ENCODE measurements at regions not wholly inside any gene's neighbourhood (a gene's known extent, or its start where the extent isn't known, plus 50 kb on each side); places are given as distances from the start of the nearest gene placed in this dataset.
"Not testable (repeated sequence)": the region's sequence is repeated elsewhere in the genome, so short reads cannot be mapped to it uniquely, and the experiment has no call there.

DNA sequence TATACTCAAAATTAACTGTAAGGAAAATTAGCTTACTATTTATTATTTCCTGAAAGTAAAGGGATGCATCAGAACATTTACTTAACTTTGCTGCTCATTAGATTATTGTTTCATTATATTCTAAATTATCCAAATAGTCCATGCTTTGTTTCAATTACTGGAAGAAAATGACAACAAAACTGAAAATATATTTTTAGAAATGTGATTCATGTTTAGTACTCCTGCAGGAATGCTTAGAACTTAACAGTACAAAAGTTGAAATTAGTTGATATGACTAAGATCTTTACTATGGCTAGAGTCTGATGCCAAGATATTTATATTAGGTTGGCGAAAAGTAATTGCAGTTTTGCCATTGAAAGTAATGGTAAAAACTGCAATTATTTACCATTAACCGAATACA lies 660.5 kb upstream of the PABPC4L start:
- no peak for DNase-seq (ENCODE audit: low read depth)
- in situ Hi-C loops (cut with HindIII; ENCODE audit: low sequenced_read_pairs), result no loop called here
- TF ChIP-seq, protein P1, sequence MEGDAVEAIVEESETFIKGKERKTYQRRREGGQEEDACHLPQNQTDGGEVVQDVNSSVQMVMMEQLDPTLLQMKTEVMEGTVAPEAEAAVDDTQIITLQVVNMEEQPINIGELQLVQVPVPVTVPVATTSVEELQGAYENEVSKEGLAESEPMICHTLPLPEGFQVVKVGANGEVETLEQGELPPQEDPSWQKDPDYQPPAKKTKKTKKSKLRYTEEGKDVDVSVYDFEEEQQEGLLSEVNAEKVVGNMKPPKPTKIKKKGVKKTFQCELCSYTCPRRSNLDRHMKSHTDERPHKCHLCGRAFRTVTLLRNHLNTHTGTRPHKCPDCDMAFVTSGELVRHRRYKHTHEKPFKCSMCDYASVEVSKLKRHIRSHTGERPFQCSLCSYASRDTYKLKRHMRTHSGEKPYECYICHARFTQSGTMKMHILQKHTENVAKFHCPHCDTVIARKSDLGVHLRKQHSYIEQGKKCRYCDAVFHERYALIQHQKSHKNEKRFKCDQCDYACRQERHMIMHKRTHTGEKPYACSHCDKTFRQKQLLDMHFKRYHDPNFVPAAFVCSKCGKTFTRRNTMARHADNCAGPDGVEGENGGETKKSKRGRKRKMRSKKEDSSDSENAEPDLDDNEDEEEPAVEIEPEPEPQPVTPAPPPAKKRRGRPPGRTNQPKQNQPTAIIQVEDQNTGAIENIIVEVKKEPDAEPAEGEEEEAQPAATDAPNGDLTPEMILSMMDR (IDR thresholded peaks at IDR 0.05; ENCODE audit: low read depth, low read length, missing control alignments), result no peak
- no peak overlapping the region for H3K4me3 ChIP-seq (ENCODE audit: low read depth, low read length)

GRCh38 chr4:134848681-134849080 lies 647.1 kb upstream of the PABPC4L start:
- TF ChIP-seq, protein P1 (IDR thresholded peaks at IDR 0.05; ENCODE audit: low read depth, low read length, missing control alignments), result no peak
- no peak for DNase-seq (ENCODE audit: low read depth)
- H3K4me3 ChIP-seq (ENCODE audit: low read depth, low read length), result no peak overlapping the region
- in situ Hi-C loops (cut with HindIII; ENCODE audit: low sequenced_read_pairs), result no loop called here

DNA sequence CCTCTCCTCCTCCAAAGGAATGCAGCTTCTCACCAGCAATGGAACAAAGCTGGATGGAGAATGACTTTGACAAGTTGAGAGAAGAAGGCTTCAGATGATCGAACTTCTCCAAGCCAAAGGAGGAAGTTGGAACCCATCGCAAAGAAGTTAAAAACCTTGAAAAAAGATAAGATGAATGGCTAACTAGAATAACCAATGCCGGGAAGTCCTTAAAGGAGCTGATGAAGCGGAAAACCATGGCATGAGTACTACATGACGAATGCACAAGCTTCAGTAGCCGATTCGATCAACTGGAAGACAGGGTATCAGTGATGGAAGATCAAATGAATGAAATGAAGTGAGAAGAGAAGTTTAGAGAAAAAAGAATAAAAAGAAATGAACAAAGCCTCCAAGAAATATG lies 629.2 kb upstream of the PABPC4L start:
- H3K4me3 ChIP-seq (ENCODE audit: low read depth, low read length); in situ Hi-C loops (cut with HindIII; ENCODE audit: low sequenced_read_pairs); DNase-seq (ENCODE audit: low read depth): not testable (repeated sequence)

DNA sequence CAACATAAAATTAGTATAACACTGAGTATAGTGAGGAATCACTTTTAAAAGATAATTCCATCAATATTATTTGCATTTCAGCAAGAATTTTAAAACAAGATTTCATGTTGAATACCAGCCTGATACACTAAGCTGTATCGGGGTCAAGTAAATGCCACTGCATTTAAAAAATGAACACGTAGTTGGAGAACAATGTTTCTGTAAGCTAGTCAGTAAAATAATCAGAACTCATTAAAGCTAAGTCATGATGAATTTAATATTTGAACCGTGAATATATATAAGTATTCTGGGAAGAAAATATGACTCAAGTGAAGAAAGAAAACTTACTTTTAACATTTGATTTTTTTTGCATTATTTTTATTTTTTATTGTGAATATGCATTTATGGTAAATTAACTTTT lies 611.0 kb upstream of the PABPC4L start:
- TF ChIP-seq, protein P1 (IDR thresholded peaks at IDR 0.05; ENCODE audit: low read depth, low read length, missing control alignments), result no peak
- H3K4me3 ChIP-seq (ENCODE audit: low read depth, low read length), result no peak overlapping the region
- in situ Hi-C loops (cut with HindIII; ENCODE audit: low sequenced_read_pairs), result no loop called here
- no peak for DNase-seq (ENCODE audit: low read depth)

GRCh38 chr4:134807231-134807745 lies 605.7 kb upstream of the PABPC4L start:
- in situ Hi-C loops (cut with HindIII; ENCODE audit: low sequenced_read_pairs), result no loop called here
- DNase-seq (ENCODE audit: low read depth), result no peak
- H3K4me3 ChIP-seq (ENCODE audit: low read depth, low read length), result no peak overlapping the region
- TF ChIP-seq, protein P1 (IDR thresholded peaks at IDR 0.05; ENCODE audit: low read depth, low read length, missing control alignments), result no peak

DNA sequence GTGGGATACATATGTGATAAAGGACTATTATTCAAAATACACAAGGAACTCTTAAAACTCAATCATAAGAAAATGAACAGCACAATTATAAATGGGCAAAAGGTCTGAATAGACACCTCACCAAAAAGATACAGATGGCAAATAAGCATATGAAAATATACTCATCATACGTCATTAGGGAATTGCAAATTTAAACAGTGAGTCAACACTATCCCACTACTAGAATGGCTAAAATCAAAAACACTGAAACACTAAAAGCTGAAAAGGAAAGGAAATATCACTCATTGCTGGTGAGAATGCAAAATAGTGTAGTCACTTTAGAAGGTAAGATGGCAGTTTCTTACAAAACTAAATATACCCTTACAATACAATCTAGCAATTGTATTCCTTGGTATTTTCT lies 597.0 kb upstream of the PABPC4L start:
- no peak for DNase-seq (ENCODE audit: low read depth)
- H3K4me3 ChIP-seq (ENCODE audit: low read depth, low read length), result no peak overlapping the region
- in situ Hi-C loops (cut with HindIII; ENCODE audit: low sequenced_read_pairs), result no loop called here
- TF ChIP-seq, protein P1 (IDR thresholded peaks at IDR 0.05; ENCODE audit: low read depth, low read length, missing control alignments), result no peak

- in situ Hi-C loops (cut with HindIII; ENCODE audit: low sequenced_read_pairs), result no loop called here
Measured at GRCh38 chr4:134787315-134787714, 585.7 kb upstream of the PABPC4L start.

More at GRCh38 chr4:134787315-134787714, 585.7 kb upstream of the PABPC4L start:
- TF ChIP-seq, protein P1 (IDR thresholded peaks at IDR 0.05; ENCODE audit: low read depth, low read length, missing control alignments), result no peak
- no peak overlapping the region for H3K4me3 ChIP-seq (ENCODE audit: low read depth, low read length)
- DNase-seq (ENCODE audit: low read depth), result no peak
